GM23338 (cell line): ENCODE measurements at regions not wholly inside any gene's neighbourhood (a gene's known extent, or its start where the extent isn't known, plus 50 kb on each side); places are given as distances from the start of the nearest gene placed in this dataset.

Source experiments
- CREB1 ChIP-seq: fragments of 250-450 bp; sonication (Bioruptor Pico); IDR thresholded peaks from 2 replicates; pipeline ENCODE4 v1.5.0; 2020; ENCODE audit warnings: low read depth, mild to moderate bottlenecking, moderate library complexity
- EZH2 ChIP-seq: fragments of 200-600 bp; sonication (generic); IDR thresholded peaks from one replicate; pipeline ENCODE4 v1.8.0; 2017; ENCODE audit warnings: antibody characterized with exemption, mild to moderate bottlenecking, low read depth; ENCODE audit not compliant: unreplicated experiment
- EZH2phosphoT487 ChIP-seq: fragments of 200-600 bp; sonication (generic); IDR thresholded peaks from one replicate; pipeline ENCODE4 v1.8.1; 2018; ENCODE audit warnings: antibody characterized with exemption; ENCODE audit not compliant: unreplicated experiment
- JUNB ChIP-seq: IDR thresholded peaks from one replicate; pipeline ENCODE4 v1.6.1; 2016; ENCODE audit warnings: antibody characterized with exemption; ENCODE audit not compliant: unreplicated experiment
- NANOG ChIP-seq: IDR thresholded peaks from 2 replicates; pipeline ENCODE4 v1.6.1; 2016; ENCODE audit warnings: antibody characterized with exemption, borderline replicate concordance
- POLR2AphosphoS5 ChIP-seq: IDR thresholded peaks from 2 replicates; pipeline ENCODE4 v1.6.1; 2016; ENCODE audit warnings: antibody characterized with exemption, low read depth
- STAT1 ChIP-seq: IDR thresholded peaks from one replicate; pipeline ENCODE4 v1.6.1; 2016; ENCODE audit warnings: antibody characterized with exemption; ENCODE audit not compliant: unreplicated experiment
- ZNF331 ChIP-seq: fragments of 250-450 bp; sonication (Bioruptor Pico); IDR thresholded peaks from 2 replicates; pipeline ENCODE4 v1.5.0; 2020; ENCODE audit warnings: low read depth, mild to moderate bottlenecking, moderate library complexity
- TF ChIP-seq, protein P1 (sequence below), 2 experiments: fragments of 200-600 bp in 1 of 2; sonication (generic) in 1 of 2; conservative IDR thresholded peaks; 2 replicates each; pipeline versions ENCODE4 v1.5.1 to v1.6.1; 2016 to 2017; ENCODE audit warnings: antibody characterized with exemption in 2 of 2, low read depth in 2 of 2, mild to moderate bottlenecking in 2 of 2, moderate library complexity in 1 of 2

DNA sequence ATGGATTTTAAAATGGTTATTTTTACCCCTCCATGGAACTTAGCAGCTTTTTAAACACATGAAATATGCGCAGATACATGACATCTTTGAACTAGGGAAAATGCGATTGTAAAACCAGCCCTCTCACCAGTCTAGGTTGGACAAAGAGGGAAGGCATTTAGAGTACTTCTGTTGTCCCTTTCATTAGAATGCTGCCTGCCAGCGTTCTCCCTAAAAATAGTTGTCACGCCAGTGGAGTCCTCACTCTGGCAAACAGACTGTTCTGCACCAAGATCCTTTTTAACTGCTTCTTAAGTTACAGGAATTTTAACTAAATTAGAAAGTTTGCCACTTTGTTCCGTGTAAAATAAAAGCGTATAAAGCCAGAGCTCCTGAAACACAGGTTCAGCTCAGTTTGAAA lies 295.3 kb downstream of the VPS13C start:
- TF ChIP-seq ZNF331 (CRISPR knock-in tag) (no peak), EZH2phosphoT487 (no peak), NANOG (no peak), EZH2 (no peak), CREB1 (CRISPR knock-in tag) (no peak), POLR2AphosphoS5 (no peak), JUNB (no peak), STAT1 (no peak)
- TF ChIP-seq, protein P1, sequence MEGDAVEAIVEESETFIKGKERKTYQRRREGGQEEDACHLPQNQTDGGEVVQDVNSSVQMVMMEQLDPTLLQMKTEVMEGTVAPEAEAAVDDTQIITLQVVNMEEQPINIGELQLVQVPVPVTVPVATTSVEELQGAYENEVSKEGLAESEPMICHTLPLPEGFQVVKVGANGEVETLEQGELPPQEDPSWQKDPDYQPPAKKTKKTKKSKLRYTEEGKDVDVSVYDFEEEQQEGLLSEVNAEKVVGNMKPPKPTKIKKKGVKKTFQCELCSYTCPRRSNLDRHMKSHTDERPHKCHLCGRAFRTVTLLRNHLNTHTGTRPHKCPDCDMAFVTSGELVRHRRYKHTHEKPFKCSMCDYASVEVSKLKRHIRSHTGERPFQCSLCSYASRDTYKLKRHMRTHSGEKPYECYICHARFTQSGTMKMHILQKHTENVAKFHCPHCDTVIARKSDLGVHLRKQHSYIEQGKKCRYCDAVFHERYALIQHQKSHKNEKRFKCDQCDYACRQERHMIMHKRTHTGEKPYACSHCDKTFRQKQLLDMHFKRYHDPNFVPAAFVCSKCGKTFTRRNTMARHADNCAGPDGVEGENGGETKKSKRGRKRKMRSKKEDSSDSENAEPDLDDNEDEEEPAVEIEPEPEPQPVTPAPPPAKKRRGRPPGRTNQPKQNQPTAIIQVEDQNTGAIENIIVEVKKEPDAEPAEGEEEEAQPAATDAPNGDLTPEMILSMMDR (conservative IDR thresholded peaks at IDR 0.05; ENCODE audit: low read depth in 2 of 2), result no peak
